T-cell (primary cell): ENCODE measurements at regions not wholly inside any gene's neighbourhood (a gene's known extent, or its start where the extent isn't known, plus 50 kb on each side); places are given as distances from the start of the nearest gene placed in this dataset.

Source experiments
- ATAC-seq, 4 experiments: fragments of 200-7000 bp in 3 of 4; fragments of 150-1000 bp in 1 of 4; cut with Tn5 transposase; replicated peaks in 1 of 4; 1 replicate in 3 of 4; 2 replicates in 1 of 4; pipeline ENCODE4 v1.10.0; 2021; ENCODE audit warnings: moderate library complexity in 3 of 4, mild to moderate bottlenecking in 2 of 4, moderate number of reproducible peaks in 1 of 4
- CTCF ChIA-PET, 2 donors: fragments of 300-600 bp; sonication (Branson Sonifier 250); formaldehyde crosslinking; loops; one replicate each; lab custom pipeline; 2022; ENCODE audit warnings: antibody characterized with exemption in 2 of 2; lab: Charles Lee
- POLR2A ChIA-PET, 2 donors: fragments of 300-600 bp; sonication (Branson Sonifier 250); formaldehyde crosslinking; loops; one replicate each; lab custom pipeline; 2022; ENCODE audit warnings: antibody characterized with exemption in 2 of 2; lab: Charles Lee
- DNase-seq, 35 experiments: peaks; one replicate each; pipeline versions ENCODE4 v3.0.0 to v3.0.0-alpha.2; 2013 to 2023
- H3K27ac ChIP-seq: one replicate; pipeline ENCODE4 v1.5.1; 2013; ENCODE audit warnings: low read length
- H3K27me3 ChIP-seq, 2 experiments: replicated peaks in 1 of 2; 1 replicate in 1 of 2; 2 replicates in 1 of 2; pipeline versions ENCODE4 v1.6.1 to v1.7.0; 2013; ENCODE audit warnings: low read length in 1 of 2, mixed read lengths in 1 of 2; ENCODE audit not compliant: control insufficient read depth in 2 of 2, insufficient read depth in 2 of 2; ENCODE audit errors: extremely low read depth in 1 of 2
- H3K36me3 ChIP-seq, 2 donors: 1 replicate in 1 of 2; 2 replicates in 1 of 2; pipeline versions ENCODE4 v1.6.1 to v1.7.0; 2013; ENCODE audit warnings: low read length in 1 of 2; ENCODE audit not compliant: control insufficient read depth in 2 of 2, insufficient read depth in 1 of 2; ENCODE audit errors: extremely low read depth in 1 of 2
- H3K4me1 ChIP-seq, 2 experiments: 1 replicate in 1 of 2; 2 replicates in 1 of 2; pipeline versions ENCODE4 v1.6.1 to v1.7.0; 2013; ENCODE audit warnings: low read length in 2 of 2, mixed read lengths in 1 of 2; ENCODE audit not compliant: insufficient read depth in 2 of 2, control insufficient read depth in 1 of 2; ENCODE audit errors: extremely low read depth in 1 of 2
- H3K4me3 ChIP-seq, 2 donors: 1 replicate in 1 of 2; 2 replicates in 1 of 2; pipeline versions ENCODE4 v1.5.1 to v1.7.0; 2013; ENCODE audit warnings: mild to moderate bottlenecking in 2 of 2, low read length in 1 of 2, moderate library complexity in 1 of 2; ENCODE audit not compliant: control insufficient read depth in 1 of 2; ENCODE audit errors: extremely low read depth in 1 of 2
- H3K9me3 ChIP-seq: 2 replicates; pipeline ENCODE4 v1.7.0; 2013
- H3K27ac Mint-ChIP-seq, 2 donors: one replicate each; pipeline ENCODE4 v1.8.0; 2020 to 2021; ENCODE audit warnings: mild to moderate bottlenecking in 2 of 2, mixed read lengths in 2 of 2
- H3K27me3 Mint-ChIP-seq, 2 donors: one replicate each; pipeline ENCODE4 v1.8.0; 2021 to 2022; ENCODE audit warnings: mixed read lengths in 2 of 2
- H3K36me3 Mint-ChIP-seq: one replicate; pipeline ENCODE4 v1.8.0; 2021; ENCODE audit warnings: mixed read lengths
- H3K4me1 Mint-ChIP-seq, 3 donors: one replicate each; pipeline ENCODE4 v1.8.0; 2020 to 2022; ENCODE audit warnings: mixed read lengths in 3 of 3, mild to moderate bottlenecking in 1 of 3
- H3K4me3 Mint-ChIP-seq, 3 donors: one replicate each; pipeline ENCODE4 v1.8.0; 2020 to 2022; ENCODE audit warnings: mild to moderate bottlenecking in 3 of 3, mixed read lengths in 3 of 3, moderate library complexity in 3 of 3
- H3K9me3 Mint-ChIP-seq, 3 donors: one replicate each; pipeline ENCODE4 v1.8.0; 2020 to 2022; ENCODE audit warnings: mixed read lengths in 3 of 3
- WGBS: methylation state at CpG from one replicate; pipeline ENCODE4 v1.1.5; 2013; ENCODE audit warnings: missing lambda C conversion rate; ENCODE audit not compliant: insufficient coverage; 5-methylcytosine and 5-hydroxymethylcytosine counted together

DNA sequence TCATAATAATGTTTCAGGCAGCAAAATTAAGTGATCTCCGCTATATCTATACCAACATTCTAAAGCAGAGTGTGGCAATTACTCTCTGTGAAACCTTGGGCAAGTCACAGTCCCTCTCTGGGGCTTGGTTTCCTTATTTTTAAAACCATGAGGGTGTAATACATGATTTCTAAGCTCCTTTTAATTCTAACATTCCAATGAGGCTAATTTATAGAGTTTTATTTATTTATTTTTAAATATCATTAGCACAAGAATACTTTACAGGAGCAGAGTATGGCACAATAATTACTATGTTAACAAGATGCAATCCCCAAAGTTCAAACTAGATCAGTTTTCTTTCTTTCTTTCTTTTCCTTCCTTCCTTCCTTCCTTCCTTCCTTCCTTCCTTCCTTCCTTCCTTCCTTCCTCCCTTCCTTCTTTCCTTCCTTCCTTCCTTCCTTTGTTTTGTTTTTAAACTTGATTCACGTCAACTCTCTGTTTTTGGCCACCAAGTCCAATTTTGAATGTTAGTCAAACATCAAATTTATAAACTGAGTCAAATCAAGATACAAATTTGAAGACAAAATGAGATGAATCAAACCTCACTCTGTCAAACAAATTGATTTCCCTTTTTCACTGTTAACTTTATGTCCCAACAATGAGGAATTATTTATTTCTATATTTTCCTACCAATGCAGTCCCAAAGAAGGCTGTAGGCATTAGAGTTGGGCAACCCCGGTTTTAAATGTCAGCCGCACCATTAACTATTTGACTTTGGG lies 50.2 kb upstream of the GPR174 start:
- no peaks in the 10 kb centered on the region for H3K27me3 Mint-ChIP-seq
- ATAC-seq (no peak), DNase-seq (no peak)
- H3K27ac Mint-ChIP-seq: peak overlapping the region; percentile 91 to 100
- H3K27me3 ChIP-seq: no peaks in the 10 kb centered on the region
- no peaks in the 10 kb centered on the region for H3K9me3 ChIP-seq
- ChIA-PET POLR2A (interaction anchor here (0.6 kb wide), 2 partner anchors 12 to 144 kb away, joined by 3 to 6 read pairs; no protein-coding TSS in a partner anchor), CTCF (no interaction called here)
- H3K4me3 ChIP-seq: no peak overlapping the region
- 60% methylated on average over 1 of the region's 4 CpGs for WGBS
- no peaks in the 10 kb centered on the region for H3K36me3 ChIP-seq
- H3K4me1 Mint-ChIP-seq: peaks cover 53 to 75% (median 70%) of the 10 kb centered on the region in 3 donors
- peaks cover 14 to 18% of the 10 kb centered on the region in 2 experiments for H3K4me1 ChIP-seq
- H3K9me3 Mint-ChIP-seq: peaks cover 0 to 6% (median 0%) of the 10 kb centered on the region in 3 donors
- H3K27ac ChIP-seq: peak overlapping the region; percentile 47
- no peak overlapping the region for H3K4me3 Mint-ChIP-seq
- no peaks in the 10 kb centered on the region for H3K36me3 Mint-ChIP-seq
